ENCODE measurements at regions not wholly inside any gene's neighbourhood (a gene's known extent, or its start where the extent isn't known, plus 50 kb on each side); places are given as distances from the start of the nearest gene placed in this dataset.

- no peak for DNase-seq
- no peak overlapping the region for H3K27ac Mint-ChIP-seq (ENCODE audit: unreplicated experiment)
- no peaks in the 10 kb centered on the region for H3K9me3 Mint-ChIP-seq (ENCODE audit: unreplicated experiment)
- no peaks in the 10 kb centered on the region for H3K36me3 Mint-ChIP-seq (ENCODE audit: unreplicated experiment)
- H3K4me3 Mint-ChIP-seq (ENCODE audit: unreplicated experiment): no peak overlapping the region
- TF ChIP-seq CTCF (IDR thresholded peaks at IDR 0.05; ENCODE audit: partially characterized antibody, unreplicated experiment): no peak
- peaks cover 4% of the 10 kb centered on the region for H3K27me3 Mint-ChIP-seq (ENCODE audit: unreplicated experiment)
- no peaks in the 10 kb centered on the region for H3K4me1 Mint-ChIP-seq (ENCODE audit: low read depth, unreplicated experiment)
These were observed 242.3 kb upstream of the GRIP1 start for GRCh38 chr12:66921151-66921550.

- Mint-ChIP-seq H3K4me1 (ENCODE audit: low read depth, unreplicated experiment) (peaks cover 10% of the 10 kb centered on the region), H3K36me3 (ENCODE audit: unreplicated experiment) (no peaks in the 10 kb centered on the region), H3K27ac (ENCODE audit: unreplicated experiment) (no peak overlapping the region), H3K27me3 (ENCODE audit: unreplicated experiment) (peaks cover 4% of the 10 kb centered on the region), H3K9me3 (ENCODE audit: unreplicated experiment) (no peaks in the 10 kb centered on the region), H3K4me3 (ENCODE audit: unreplicated experiment) (no peak overlapping the region)
- no peak for DNase-seq
- no peak for TF ChIP-seq CTCF (IDR thresholded peaks at IDR 0.05; ENCODE audit: partially characterized antibody, unreplicated experiment)
These were observed 246.2 kb upstream of the GRIP1 start for GRCh38 chr12:66925083-66925482.

- Mint-ChIP-seq H3K27ac (ENCODE audit: unreplicated experiment) (no peak overlapping the region), H3K9me3 (ENCODE audit: unreplicated experiment) (no peaks in the 10 kb centered on the region), H3K4me1 (ENCODE audit: low read depth, unreplicated experiment) (peaks cover 10% of the 10 kb centered on the region), H3K4me3 (ENCODE audit: unreplicated experiment) (no peak overlapping the region), H3K36me3 (ENCODE audit: unreplicated experiment) (no peaks in the 10 kb centered on the region), H3K27me3 (ENCODE audit: unreplicated experiment) (peaks cover 4% of the 10 kb centered on the region)
- DNase-seq: no peak
- no peak for TF ChIP-seq CTCF (IDR thresholded peaks at IDR 0.05; ENCODE audit: partially characterized antibody, unreplicated experiment)
These were observed 250.2 kb upstream of the GRIP1 start for GRCh38 chr12:66929121-66929520.

GRCh38 chr12:66931091-66931490 is 252.2 kb upstream of the GRIP1 start:
- Mint-ChIP-seq H3K27me3 (ENCODE audit: unreplicated experiment) (no peaks in the 10 kb centered on the region), H3K27ac (ENCODE audit: unreplicated experiment) (no peak overlapping the region), H3K9me3 (ENCODE audit: unreplicated experiment) (no peaks in the 10 kb centered on the region), H3K4me3 (ENCODE audit: unreplicated experiment) (no peak overlapping the region), H3K4me1 (ENCODE audit: low read depth, unreplicated experiment) (peaks cover 10% of the 10 kb centered on the region), H3K36me3 (ENCODE audit: unreplicated experiment) (no peaks in the 10 kb centered on the region)
- TF ChIP-seq CTCF (IDR thresholded peaks at IDR 0.05; ENCODE audit: partially characterized antibody, unreplicated experiment): no peak
- DNase-seq: no peak

- Mint-ChIP-seq H3K36me3 (ENCODE audit: unreplicated experiment) (no peaks in the 10 kb centered on the region), H3K9me3 (ENCODE audit: unreplicated experiment) (no peaks in the 10 kb centered on the region), H3K27me3 (ENCODE audit: unreplicated experiment) (no peaks in the 10 kb centered on the region), H3K4me1 (ENCODE audit: low read depth, unreplicated experiment) (peaks cover 9% of the 10 kb centered on the region), H3K4me3 (ENCODE audit: unreplicated experiment) (no peak overlapping the region), H3K27ac (ENCODE audit: unreplicated experiment) (no peak overlapping the region)
- no peak for TF ChIP-seq CTCF (IDR thresholded peaks at IDR 0.05; ENCODE audit: partially characterized antibody, unreplicated experiment)
- no peak for DNase-seq
These were observed 253.2 kb upstream of the GRIP1 start for GRCh38 chr12:66932126-66932525.
